HG02885 (cell line): ENCODE measurements at regions not wholly inside any gene's neighbourhood (a gene's known extent, or its start where the extent isn't known, plus 50 kb on each side); places are given as distances from the start of the nearest gene placed in this dataset.
"Not testable (repeated sequence)": the region's sequence is repeated elsewhere in the genome, so short reads cannot be mapped to it uniquely, and the experiment has no call there.

Experiments
- ATAC-seq: cut with Tn5 transposase; IDR thresholded peaks from one replicate; pipeline ENCODE4 v1.9.1; 2021; ENCODE audit warnings: mild to moderate bottlenecking; ENCODE audit not compliant: unreplicated experiment, poor library complexity

DNA sequence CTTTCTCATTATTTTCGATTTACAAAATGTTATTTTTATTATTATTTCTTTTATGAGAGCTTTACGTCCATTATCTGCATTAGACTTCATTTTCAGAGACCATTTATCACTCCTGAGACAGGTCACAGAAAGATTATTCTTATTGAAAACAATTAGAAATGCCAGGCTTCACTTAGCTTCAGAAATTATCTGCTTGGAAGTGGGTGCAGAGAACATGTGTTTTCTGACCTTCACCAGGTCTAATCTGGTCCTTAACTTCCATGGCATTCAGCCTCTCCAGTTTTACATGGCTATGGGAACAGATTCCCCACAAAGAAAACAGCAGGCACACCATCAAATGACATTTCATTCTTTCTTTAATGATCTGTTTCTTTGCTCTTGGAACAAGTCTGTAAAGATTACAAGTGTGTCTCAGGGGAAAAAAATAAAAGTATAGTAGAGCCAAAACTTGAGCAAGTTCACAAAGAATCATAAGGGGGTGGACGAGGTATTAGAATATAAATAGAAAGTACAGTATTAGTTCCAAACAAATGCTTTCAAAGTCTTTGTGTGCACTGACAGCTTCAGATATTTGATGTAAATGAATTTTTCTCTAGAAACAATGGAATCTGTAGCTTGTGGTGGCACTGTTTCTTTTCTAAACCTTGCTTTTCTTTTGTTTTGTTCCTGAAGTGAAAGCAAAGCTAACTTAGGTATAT lies 294.2 kb upstream of the MEIS2 start:
- ATAC-seq: no peak

DNA sequence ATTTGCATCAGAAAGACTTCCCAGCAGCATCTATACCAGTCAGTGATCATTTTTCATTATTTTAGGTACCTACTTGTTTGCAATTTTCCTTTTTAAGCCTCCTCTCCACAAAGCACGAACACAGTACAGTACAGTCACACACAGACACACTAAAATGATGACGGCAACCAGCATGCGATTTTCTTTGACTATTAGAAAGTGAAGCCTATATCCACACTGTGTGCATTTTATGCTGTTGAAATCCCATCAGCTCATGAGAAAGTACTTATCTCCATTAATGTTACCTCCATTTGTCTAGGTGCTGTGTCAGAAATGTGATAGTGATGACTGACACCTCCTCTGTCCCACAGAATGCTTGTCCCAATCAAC lies 294.7 kb upstream of the MEIS2 start:
- no peak for ATAC-seq

DNA sequence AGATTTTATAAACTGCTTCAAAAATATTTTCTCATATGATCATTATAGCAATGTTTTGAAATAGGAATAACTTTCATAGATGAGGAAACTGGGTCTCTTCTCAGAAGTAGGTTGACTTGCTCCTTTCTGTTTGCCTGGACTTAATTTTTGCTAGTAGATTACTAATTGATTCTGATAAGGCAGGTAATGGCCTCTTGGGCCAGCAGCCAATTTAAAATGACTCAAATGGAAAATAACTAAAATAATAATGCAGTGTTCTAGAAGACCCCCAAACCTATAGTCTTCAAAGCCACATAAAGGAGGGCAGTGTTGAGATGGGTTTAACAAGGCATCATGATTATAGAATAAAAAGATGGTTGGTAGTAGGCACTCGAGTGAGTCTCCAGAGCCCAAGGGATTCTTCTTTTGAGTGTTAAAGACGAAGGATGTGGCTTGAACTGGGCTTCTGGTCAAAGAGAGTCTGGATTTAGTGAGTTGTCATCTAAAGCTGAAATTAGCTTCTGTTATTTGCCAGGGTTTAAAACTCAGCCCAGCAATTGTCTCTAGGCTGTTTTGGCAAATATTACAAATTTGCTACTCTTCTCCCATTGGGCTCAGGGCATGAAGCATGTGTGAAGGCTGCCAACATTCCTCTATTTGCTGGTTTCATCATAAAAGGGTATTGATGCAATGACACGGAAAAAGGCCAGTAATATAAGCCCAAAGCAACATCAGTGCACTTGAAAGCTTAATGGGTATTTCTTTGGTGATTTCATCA lies 297.1 kb upstream of the MEIS2 start:
- no peak for ATAC-seq

DNA sequence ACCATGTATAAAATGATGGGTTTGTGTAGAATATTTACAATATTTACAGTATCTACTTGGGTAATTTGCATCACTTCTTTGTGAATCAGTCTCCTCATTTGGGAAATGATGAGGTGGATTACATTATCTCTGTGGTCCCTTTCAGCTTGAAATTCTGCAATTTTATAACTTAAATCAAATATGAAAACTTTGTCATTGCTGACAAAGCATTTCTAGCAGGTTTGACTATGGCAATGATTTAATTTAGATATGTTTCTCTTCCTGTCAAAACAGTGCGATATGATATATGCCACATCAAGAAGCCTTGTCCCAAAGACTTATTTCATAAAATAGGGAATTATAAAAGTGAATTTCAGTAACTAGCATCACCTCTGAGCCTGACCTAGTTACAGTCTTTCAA lies 315.8 kb upstream of the MEIS2 start:
- ATAC-seq: no peak

DNA sequence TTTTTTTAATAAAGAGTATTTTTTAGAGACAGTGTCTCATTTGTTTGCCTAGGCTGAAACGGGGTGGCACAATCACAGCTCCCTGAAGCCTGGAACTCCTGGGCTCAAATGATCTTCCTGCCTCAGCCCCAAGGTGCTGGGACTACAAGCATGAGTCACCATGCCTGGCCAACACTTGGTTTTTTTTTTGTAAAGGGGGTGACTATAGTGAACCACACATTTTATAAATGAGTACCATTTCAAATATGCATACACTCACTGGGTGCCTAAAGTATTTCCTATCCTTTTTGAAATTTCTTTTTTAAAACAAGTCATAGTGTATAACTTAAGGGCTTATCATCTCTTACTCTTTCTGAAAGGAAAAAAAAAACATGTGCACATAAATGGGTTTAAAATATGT lies 325.2 kb upstream of the MEIS2 start:
- no peak for ATAC-seq

DNA sequence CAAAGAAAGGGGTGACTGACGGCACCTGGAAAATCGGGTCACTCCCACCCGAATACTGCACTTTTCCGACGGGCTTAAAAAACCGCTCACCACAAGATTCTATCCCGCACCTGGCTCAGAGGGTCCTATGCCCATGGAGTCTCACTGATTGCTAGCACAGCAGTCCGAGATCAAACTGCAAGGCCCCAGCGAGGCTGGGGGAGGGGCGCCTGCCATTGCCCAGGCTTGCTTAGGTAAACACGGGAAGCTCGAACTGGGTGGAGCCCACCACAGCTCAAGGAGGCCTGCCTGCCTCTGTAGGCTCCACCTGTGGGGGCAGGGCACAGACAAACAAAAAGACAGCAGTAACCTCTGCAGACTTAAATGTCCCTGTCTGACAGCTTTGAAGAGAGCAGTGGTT lies 327.0 kb upstream of the MEIS2 start:
- ATAC-seq: not testable (repeated sequence)

DNA sequence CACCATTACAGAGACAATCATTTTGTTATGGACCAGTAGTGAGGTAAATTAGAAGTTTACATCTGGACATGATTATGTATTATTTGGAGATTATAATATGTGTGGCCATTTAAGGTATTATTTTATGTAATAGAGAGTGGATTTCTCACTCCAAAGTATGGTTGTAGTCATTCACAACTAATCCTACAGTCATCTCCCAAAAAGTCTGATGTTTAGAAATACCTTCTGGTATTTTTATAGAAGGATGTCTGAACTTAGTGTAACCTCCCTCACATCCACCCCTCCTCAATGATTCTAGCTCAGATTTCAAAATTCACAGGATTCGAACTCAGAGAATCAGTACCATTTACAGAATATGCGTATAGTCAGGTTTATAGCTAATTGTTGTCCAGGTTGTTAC lies 346.6 kb upstream of the MEIS2 start:
- ATAC-seq: no peak

DNA sequence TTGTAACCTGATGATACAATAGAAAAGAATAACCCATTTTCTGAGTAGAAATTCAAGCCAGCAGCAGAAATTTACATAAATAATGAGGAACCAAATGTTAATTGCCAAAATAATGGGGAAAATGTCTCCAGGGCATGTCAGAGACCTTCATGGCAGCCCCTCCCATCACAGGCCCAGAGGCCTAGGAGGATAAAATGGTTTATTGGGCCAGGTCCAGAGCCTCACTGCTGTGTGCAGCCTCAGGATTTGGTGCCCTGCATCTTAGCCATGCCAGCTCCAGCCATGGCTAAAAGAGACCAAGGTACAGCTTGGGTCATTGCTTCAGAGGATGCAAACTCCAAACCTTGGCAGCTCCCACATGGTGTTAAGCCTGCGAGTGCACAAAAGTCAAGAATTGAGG lies 352.1 kb upstream of the MEIS2 start:
- ATAC-seq: no peak

DNA sequence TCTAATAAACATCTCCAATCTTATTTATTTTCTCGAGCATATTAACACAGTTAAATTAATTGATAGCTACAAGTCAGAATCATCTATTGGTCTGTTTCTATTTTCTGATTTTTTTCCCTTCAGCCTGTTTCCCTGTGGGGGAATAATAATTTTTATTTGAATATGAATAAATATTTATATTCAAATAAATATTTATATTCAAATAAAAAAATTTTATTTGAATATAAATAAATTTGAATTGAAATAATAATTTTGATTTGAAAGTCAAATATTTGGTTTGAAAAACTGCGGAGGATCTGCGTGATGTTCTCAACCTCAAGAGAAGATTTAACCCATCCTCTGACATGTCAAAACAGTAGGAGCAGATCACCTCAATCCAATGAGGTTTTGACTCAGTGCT lies 380.1 kb upstream of the MEIS2 start:
- no peak for ATAC-seq

DNA sequence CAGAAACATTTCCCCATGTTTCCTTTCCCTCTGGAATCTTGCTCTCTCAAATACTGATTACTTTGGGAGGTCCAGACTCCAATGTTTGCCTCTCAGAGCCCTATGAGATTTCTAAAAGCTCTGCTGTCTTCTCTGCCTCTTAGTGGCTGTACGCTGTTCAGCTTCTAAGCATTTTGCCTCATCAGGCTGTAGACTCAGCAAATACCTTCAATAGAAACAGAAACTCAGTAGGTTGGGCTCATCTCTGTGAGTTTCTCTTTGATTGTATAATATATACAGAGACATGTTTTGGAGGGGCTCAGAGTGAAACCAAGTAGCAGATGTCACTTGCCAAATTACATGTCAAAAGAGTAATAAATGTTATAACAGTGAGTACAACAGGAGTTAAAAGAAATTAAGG lies 380.8 kb upstream of the MEIS2 start:
- ATAC-seq: no peak

DNA sequence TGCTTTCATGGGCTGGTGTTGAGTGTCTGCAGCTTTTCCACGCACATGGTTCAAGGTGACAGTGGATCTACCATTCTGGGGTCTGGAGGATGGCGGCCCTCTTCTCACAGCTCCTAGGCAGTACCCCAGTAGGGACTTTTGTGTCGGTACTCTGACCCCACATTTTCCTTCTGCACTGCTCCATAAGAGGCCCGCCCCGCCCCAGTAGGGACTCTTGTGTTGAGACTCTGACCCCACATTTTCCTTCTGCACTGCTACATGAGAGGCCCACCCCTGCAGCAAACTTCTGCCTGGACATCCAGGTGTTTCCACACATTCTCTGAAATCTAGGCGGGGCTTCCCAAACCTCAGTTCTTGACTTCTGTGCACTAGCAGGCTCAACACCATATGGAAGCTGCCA lies 383.4 kb upstream of the MEIS2 start:
- ATAC-seq: no peak

DNA sequence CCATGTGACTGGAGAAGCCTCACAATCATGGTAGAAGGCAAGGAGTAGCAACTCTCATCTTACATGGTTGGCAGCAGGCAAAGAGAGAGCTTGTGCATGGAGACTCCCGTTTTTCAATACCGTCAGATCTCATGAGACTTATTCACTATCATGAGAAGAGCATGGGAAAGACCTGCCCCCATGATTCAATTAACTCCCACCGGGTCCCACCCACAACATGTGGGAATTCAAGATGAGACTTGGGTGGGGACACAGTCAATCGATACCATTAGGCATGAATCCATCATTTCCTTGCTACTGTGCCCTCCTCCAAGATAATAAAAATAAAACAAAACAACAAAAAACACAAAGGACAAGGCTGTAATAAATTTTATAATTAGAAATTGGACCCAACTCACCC lies 384.7 kb upstream of the MEIS2 start:
- ATAC-seq: no peak

DNA sequence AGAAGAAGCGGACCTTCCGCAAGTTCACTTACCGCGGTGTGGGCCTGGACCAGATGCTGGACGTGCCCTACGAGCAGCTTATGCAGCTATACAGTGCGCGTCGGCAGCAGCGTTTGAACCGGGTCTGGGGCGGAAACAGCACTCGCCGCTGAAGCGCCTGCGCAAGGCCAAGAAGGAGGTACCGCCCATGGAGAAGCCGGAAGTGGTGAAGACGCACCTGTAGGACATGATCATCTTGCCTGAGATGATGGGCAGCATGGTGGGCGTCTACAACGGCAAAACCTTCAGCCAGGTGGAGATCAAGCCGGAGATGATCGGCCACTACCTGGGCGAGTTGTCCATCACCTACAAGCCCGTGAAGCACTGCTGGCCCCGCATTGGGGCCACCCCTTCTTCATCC lies 390.4 kb upstream of the MEIS2 start:
- no peak for ATAC-seq

DNA sequence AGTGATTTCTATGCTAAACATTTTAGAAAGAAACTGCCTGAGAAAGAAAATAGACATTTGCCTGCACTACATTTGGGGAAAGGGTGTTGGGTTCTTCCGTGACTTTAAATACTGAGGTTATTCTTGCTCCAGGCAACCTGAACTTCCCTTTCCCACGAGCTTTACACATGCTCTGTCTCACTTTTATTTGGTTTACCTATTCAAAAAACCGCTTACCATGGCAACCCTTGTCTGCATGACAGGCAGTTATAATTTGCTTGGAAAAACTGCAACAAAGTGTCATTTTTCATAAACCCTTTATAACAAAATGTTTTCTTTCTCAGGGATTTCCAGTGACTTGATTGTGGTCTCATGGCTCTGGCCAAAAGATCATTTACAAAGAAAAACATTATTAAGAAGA lies 416.3 kb upstream of the MEIS2 start:
- ATAC-seq: no peak

DNA sequence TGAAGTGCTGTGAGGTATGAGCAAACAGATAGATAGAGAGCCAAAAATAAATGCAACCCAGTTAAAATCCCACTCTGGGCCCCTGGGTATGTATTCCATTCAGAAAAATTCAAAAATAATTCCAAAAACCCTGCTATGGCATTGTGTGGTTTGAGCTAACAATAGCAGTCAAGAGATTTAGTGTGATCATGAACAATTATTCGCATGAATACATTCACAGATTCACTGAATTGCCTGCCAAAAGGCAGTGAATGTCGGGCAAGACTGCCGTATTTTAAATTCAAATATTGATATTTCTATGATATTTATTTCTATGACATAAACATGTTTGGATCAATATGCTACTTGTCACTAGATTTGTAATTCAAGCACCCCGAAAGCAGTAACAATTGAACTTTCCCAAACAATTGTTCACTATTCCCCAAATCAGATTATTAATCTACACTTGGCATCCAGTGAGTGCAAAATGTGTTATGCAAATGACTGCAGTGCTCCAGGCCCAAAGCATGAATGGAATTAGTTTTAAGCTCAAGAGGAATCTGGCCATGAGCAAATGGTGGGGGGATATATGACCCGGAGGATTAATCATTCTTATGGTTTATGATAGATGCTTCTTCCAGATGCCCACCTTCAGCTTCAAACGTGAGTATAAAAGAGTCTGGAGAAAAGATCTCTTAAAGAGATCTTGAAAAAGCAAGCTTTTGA lies 417.0 kb upstream of the MEIS2 start:
- no peak for ATAC-seq

DNA sequence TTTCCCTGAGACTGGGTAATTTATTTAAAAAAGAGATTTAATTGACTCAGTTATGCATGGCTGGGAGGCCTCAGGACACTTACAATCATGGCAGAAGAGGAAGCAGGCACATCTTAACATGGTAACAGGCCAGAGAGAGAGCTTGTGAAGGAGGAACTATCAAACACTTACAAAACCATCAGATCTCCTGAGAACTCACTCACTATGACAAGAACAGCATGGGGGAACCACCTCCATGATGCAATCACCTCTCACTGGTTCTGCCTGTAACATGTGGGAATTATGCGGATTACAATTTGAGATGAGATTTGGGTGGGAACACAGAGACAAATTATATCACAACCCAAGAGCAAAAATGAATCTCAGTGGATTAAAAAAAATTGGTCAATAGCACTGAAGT lies 416.0 kb upstream of the TMCO5A start:
- no peak for ATAC-seq

DNA sequence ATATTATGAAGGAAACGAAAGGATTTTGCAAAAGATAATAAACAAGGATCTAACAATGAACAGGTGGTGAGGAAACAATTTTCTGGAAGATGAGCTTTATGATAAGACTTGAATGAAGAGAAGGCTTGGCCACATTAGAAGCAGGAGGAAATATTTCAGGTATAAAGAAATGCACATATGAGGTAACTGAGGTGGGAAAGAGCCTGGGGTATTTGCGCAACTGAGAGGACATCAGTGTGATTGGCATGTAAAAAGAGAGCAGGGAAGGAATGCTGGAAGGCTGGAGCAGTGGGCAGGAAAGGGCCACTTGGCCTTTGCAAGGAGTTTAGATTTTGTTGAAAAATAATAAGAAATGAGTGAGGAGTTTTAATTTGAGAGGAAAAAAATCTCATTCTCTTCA lies 414.4 kb upstream of the TMCO5A start:
- ATAC-seq: no peak

DNA sequence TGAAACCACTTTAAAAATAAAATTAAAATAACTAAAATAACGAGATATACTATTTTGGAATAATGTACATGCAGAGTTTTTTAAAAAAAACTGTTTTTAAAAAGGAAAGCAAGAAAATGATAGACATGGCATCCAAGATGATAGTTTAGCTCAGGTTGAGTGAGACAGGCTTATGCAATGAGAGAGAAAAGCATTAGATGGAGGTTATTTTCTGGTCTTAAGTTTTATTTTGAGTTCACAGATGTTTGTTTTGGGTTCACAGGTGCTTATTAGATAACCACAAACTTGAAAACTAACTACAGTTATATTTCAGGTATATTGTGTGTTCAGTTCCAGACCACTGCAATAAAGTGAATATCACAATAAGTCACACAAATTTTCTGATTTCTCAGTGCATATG lies 413.6 kb upstream of the TMCO5A start:
- no peak for ATAC-seq

DNA sequence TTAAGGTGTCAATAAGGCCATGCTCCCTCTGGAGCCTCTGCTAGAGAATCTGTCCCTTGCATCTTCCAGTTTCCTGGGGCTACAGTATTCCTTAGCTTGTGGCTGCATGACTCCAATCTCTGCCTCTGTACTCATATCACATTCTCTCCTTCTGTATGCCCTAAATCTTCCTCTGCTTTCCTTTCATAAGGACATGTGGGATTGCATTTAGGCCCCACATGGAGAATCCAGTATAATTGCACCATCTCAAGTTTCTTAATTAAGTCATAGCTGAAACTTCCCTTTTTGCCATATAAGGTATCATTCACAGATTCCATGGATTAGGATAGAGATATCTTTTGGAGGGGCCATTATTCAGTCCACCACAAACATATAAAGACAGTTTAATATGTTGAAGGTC lies 409.8 kb upstream of the TMCO5A start:
- ATAC-seq: no peak

DNA sequence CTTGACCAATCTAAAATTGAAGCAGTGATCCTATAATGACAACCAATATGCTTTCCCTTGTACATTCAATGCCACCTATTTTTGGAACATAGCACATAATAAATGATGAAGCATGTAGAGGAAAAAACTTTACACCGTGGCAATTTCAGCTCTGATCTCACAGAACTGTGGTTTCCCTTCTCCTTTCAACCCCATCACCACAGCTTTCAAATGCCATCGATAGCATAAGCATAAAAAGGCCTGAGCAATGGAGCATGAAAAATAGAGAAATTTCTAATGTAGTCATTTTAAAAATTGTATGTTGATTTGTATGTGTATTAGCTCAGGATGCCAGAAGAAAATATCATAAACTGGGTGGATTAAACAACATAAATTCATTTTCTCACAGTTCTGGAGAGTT lies 406.0 kb upstream of the TMCO5A start:
- ATAC-seq: no peak

DNA sequence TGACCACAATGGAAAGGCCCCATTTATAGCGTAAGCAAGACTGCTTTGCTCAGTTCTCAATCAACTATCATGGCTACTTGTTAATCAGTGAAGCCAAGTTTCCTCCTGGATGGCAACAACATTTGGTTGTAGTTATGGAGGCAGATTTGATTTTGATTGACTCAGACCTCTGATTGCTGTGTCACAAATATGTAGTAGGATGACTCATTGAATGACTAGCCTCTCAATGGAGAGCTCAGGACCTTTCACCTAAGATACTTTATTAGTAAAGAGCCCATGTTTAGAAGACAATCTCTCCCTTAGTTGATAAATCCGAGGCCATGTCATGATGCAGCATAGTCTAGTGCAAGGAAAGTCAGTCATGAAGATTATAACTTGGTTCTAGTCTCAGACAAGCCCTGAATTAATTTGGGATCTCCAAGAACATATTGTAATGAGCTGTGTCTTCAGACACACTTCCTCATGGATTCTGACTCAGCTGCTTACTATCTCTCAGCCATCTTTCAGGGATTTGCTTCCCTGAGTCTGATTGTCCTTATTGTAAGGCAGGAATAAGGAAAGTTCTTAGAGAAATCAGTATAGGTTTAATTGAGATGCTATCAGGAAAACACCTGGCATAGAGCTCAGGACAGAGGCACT lies 397.4 kb upstream of the TMCO5A start:
- ATAC-seq: no peak
